ENCODE measurements at regions not wholly inside any gene's neighbourhood (a gene's known extent, or its start where the extent isn't known, plus 50 kb on each side); places are given as distances from the start of the nearest gene placed in this dataset.

GRCh38 chr4:176971576-176972115 is 178.9 kb upstream of the VEGFC start:
- no peak overlapping the region for H3K27ac ChIP-seq
- H3K4me1 ChIP-seq (replicated peaks in 1 of 2) = peaks cover 8% of the 10 kb centered on the region in 2 donors
- DNase-seq = no peak
- TF ChIP-seq CTCF (IDR thresholded peaks at IDR 0.05) (no peak), POLR2A (IDR thresholded peaks at IDR 0.05) (no peak)
- no peaks in the 10 kb centered on the region for H3K36me3 ChIP-seq (replicated peaks in 1 of 2)
- 62 to 64% (median 64%) methylated on average over 7 of the region's 7 CpGs for WGBS, 4 donors
- H3K27me3 ChIP-seq = no peaks in the 10 kb centered on the region
- intact Hi-C loops (cut with DNase I) = no loop called here
- no peaks in the 10 kb centered on the region for H3K9me3 ChIP-seq (replicated peaks in 1 of 3)
- no peak overlapping the region for H3K4me3 ChIP-seq

- Histone ChIP-seq H3K27ac (no peak overlapping the region), H3K36me3 (replicated peaks in 1 of 2) (no peaks in the 10 kb centered on the region), H3K4me1 (replicated peaks in 1 of 2) (no peaks in the 10 kb centered on the region), H3K4me3 (no peak overlapping the region), H3K27me3 (no peaks in the 10 kb centered on the region), H3K9me3 (replicated peaks in 1 of 3) (no peaks in the 10 kb centered on the region)
- 24 to 33% (median 29%) methylated on average over 1 of the region's 1 CpG for WGBS, 4 donors
- no peak for DNase-seq
- TF ChIP-seq POLR2A (IDR thresholded peaks at IDR 0.05) (no peak), CTCF (IDR thresholded peaks at IDR 0.05) (no peak)
- intact Hi-C loops (cut with DNase I) = no loop called here
Measured at GRCh38 chr4:176979416-176979815, 186.7 kb upstream of the VEGFC start.

GRCh38 chr4:176981074-176981473 is 188.4 kb upstream of the VEGFC start:
- TF ChIP-seq CTCF (IDR thresholded peaks at IDR 0.05) (no peak), POLR2A (IDR thresholded peaks at IDR 0.05) (no peak)
- no peak for DNase-seq
- Histone ChIP-seq H3K4me1 (replicated peaks in 1 of 2) (no peaks in the 10 kb centered on the region), H3K36me3 (replicated peaks in 1 of 2) (no peaks in the 10 kb centered on the region), H3K27me3 (no peaks in the 10 kb centered on the region), H3K4me3 (no peak overlapping the region), H3K9me3 (replicated peaks in 1 of 3) (no peaks in the 10 kb centered on the region), H3K27ac (peak overlapping the region in 2 of 5 donors; percentile 6 to 53)
- intact Hi-C loops (cut with DNase I) = no loop called here

GRCh38 chr4:176981551-176981950 is 188.8 kb upstream of the VEGFC start:
- Histone ChIP-seq H3K27ac (peak overlapping the region in 1 of 5 donors; percentile 53), H3K4me3 (no peak overlapping the region), H3K4me1 (replicated peaks in 1 of 2) (no peaks in the 10 kb centered on the region), H3K27me3 (no peaks in the 10 kb centered on the region), H3K9me3 (replicated peaks in 1 of 3) (no peaks in the 10 kb centered on the region), H3K36me3 (replicated peaks in 1 of 2) (no peaks in the 10 kb centered on the region)
- DNase-seq = no peak
- WGBS, 4 donors = 58 to 68% (median 64%) methylated on average over 2 of the region's 2 CpGs
- TF ChIP-seq CTCF (IDR thresholded peaks at IDR 0.05) (no peak), POLR2A (IDR thresholded peaks at IDR 0.05) (no peak)
- intact Hi-C loops (cut with DNase I) = no loop called here

All from adrenal gland (tissue), 9 donors.